Choroid plexus epithelial cell (primary cell): ENCODE measurements at regions not wholly inside any gene's neighbourhood (a gene's known extent, or its start where the extent isn't known, plus 50 kb on each side); places are given as distances from the start of the nearest gene placed in this dataset.
"Not testable (repeated sequence)": the region's sequence is repeated elsewhere in the genome, so short reads cannot be mapped to it uniquely, and the experiment has no call there.

Experiments
- DNase-seq: peaks from one replicate; pipeline ENCODE4 v3.0.0-alpha.2; 2010; ENCODE audit warnings: low read depth
- H3K4me3 ChIP-seq: 2 replicates; pipeline ENCODE4 v1.5.1; 2011; ENCODE audit warnings: low read depth, mild to moderate bottlenecking, control low read depth, low read length, moderate library complexity
- TF ChIP-seq, protein P1 (sequence below): conservative IDR thresholded peaks from 2 replicates; pipeline ENCODE4 v1.5.1; 2011; ENCODE audit warnings: low read depth, mild to moderate bottlenecking, control low read depth, inconsistent platforms, low read length, moderate library complexity

DNA sequence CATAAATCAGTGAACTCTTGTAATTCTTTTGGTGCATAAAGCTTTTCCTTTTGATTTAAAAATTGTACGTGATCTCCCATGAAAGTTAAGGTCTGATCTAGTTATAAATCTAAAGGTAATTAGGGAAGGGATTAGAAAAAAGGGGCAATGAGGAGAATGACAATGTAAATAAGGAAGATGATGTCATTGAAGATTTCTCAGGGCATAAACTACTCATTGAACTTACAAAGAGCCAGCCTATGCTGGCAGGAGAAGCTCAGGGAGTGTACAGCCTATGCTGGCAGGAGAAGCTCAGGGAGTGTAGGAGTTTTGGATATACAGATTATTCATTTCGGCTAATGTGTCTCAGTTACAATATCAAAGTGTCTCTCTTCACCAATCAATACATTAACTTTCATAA is 1533.5 kb upstream of the ADGRL3 start:
- TF ChIP-seq, protein P1, sequence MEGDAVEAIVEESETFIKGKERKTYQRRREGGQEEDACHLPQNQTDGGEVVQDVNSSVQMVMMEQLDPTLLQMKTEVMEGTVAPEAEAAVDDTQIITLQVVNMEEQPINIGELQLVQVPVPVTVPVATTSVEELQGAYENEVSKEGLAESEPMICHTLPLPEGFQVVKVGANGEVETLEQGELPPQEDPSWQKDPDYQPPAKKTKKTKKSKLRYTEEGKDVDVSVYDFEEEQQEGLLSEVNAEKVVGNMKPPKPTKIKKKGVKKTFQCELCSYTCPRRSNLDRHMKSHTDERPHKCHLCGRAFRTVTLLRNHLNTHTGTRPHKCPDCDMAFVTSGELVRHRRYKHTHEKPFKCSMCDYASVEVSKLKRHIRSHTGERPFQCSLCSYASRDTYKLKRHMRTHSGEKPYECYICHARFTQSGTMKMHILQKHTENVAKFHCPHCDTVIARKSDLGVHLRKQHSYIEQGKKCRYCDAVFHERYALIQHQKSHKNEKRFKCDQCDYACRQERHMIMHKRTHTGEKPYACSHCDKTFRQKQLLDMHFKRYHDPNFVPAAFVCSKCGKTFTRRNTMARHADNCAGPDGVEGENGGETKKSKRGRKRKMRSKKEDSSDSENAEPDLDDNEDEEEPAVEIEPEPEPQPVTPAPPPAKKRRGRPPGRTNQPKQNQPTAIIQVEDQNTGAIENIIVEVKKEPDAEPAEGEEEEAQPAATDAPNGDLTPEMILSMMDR, result no peak
- no peak overlapping the region for H3K4me3 ChIP-seq
- no peak for DNase-seq

DNA sequence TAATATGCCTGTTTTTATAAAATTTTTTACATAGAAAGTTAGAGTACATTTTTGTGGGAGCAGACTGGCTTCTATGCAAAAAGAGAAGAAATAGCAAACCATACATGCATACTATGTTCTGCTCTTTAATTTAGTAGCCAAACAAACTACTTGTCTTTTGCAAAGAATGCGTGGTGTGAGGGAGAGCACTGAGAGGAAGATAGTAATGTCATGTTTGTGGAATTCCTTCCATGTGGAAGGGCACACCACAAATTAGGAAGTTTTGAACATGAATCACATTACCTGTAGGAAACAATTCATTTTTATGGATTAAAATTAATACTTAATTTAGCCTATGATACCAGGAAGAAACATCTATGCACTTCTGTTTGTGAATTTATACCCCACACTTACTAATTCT is 1529.1 kb upstream of the ADGRL3 start:
- TF ChIP-seq, protein P1, result no peak
- DNase-seq, result no peak
- H3K4me3 ChIP-seq, result no peak overlapping the region

- TF ChIP-seq, protein P1, result no peak
- no peak overlapping the region for H3K4me3 ChIP-seq
- no peak for DNase-seq
Measured at GRCh38 chr4:59676389-59676788, 1523.7 kb upstream of the ADGRL3 start.

- not testable (repeated sequence) for H3K4me3 ChIP-seq, DNase-seq
Measured at GRCh38 chr4:59676992-59677391, 1523.1 kb upstream of the ADGRL3 start.

GRCh38 chr4:59685626-59686025 is 1514.5 kb upstream of the ADGRL3 start:
- TF ChIP-seq, protein P1, result no peak
- no peak for DNase-seq
- no peak overlapping the region for H3K4me3 ChIP-seq

DNA sequence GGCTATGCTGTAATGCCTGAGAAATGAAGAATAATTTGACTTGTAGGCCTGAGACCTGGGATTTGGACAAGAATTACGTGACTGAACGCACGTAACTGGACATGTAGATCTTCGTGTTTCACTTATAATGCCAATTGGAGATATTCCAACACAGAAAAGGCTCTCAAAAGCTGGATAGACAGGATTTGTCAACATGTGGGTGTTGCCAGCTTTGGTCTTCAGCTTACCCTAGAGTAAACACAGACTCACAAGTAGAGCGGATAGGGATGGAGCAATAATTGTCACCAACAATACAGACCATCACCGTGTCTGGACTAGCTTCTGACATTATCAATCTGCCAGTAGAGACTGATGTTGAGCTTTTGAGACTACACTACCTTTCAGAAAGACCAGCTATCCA is 1511.0 kb upstream of the ADGRL3 start:
- TF ChIP-seq, protein P1, result no peak
- no peak overlapping the region for H3K4me3 ChIP-seq
- no peak for DNase-seq

- no peak overlapping the region for H3K4me3 ChIP-seq
- TF ChIP-seq, protein P1, result no peak
- no peak for DNase-seq
Measured at GRCh38 chr4:59695355-59696053, 1504.6 kb upstream of the ADGRL3 start.

DNA sequence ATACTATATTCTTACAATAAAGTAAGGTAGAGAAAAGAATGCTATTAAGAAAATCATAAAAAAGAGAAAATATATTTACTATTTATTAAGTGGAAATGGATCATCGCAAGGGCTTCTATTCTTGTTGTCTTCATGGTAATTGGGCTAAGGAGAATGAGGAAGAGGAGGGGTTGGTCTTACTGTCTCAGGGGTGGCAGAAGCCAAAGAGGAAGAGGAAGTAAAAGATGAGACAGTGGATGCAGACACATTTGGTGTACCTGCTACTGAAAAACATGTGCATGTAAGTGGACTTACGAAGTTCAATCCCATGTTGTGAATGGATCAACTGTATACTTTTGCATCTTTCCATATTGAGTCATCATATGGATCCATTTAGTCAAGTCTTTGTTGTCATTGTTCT is 1502.1 kb upstream of the ADGRL3 start:
- no peak for DNase-seq
- no peak overlapping the region for H3K4me3 ChIP-seq
- TF ChIP-seq, protein P1, result no peak
